CD4-positive, alpha-beta T cell treated with Interleukin-15 for 4 hours (primary cell): ENCODE measurements at regions not wholly inside any gene's neighbourhood (a gene's known extent, or its start where the extent isn't known, plus 50 kb on each side); places are given as distances from the start of the nearest gene placed in this dataset.

Experiments
- DNase-seq: peaks from one replicate; pipeline ENCODE4 v3.0.0-alpha.2; 2020; ENCODE audit warnings: low spot score

DNA sequence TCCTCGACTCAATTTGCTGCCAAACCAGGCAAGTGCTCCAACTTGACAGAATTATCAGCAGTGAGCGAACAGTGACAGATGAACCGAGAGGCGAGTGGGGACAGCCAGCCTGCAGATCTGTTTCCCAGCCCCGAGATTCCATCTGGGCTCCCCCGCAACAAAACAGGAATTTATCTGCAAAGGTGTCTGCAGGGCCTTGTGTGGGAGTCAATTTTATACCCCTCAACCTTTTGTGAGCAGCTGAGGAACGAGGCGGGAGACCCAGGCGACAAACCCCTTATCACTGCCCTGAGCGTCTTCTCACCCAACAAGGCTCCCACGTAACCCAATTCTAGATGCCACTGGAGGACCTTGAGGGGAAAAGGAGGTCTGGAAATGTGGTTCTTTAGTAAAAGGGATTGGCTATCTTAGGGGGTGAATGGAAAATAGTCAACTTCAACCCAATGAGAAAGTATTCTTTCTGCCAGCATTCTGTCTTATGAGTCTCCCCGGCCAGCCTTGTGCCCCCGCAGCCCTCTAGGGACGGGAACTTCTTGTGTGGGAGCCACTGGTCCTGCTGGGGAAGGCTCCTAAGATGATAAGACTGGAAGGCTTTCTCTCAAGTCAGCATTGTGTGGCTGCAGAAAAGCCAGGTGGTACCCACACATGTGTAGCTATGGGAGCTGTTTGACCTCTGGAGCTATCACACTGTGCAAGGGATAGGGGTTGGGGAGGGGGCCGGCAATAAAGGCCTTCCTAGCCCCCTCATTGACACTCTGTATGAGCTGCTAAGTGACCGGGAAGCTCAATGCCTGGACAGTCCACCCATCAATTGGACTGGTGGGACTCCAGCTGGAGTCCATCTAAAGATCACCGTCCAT lies 527.9 kb downstream of the SHQ1 start:
- no peak for DNase-seq

DNA sequence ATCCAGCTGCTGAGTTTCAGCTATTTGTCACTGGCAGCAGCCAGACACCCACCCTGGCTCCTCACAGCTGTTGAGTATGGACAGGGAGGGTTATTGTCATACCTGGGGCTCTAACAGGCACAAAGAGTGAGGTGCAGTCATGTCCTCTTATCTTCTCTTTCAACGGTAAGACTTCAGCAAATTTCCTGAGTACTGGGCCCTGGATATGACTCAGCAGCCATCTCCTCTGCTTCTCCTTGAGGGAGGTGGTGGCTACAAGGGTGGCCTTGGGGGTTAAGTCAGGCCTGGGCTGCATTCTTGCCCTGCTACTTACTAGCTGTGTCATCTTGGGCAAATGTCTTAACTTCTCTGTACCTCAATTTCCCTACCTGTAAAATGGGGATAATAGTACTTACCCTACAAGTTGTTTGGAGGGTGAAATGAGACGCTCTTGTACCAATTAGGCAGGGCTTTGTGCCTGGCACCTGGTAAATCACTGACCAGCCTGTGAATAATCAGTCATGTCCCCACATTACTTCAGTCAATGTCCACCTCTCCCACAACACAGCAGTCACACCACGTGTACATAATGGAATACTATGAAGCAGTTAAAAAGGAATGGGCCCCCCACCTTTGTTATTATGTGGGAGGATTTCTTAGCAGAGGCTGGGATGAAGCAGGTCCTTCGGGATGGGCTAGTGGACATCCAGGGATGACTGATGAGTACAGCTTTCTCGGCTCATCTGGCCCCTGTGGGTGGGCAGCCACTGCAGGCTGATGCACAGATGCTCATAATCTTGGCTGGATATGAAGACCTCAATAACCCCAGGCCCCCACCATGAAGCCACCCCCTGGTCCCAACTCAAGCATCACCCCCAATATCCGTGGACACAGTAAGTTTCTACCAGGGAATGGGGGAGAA lies 528.8 kb downstream of the SHQ1 start:
- no peak for DNase-seq

DNA sequence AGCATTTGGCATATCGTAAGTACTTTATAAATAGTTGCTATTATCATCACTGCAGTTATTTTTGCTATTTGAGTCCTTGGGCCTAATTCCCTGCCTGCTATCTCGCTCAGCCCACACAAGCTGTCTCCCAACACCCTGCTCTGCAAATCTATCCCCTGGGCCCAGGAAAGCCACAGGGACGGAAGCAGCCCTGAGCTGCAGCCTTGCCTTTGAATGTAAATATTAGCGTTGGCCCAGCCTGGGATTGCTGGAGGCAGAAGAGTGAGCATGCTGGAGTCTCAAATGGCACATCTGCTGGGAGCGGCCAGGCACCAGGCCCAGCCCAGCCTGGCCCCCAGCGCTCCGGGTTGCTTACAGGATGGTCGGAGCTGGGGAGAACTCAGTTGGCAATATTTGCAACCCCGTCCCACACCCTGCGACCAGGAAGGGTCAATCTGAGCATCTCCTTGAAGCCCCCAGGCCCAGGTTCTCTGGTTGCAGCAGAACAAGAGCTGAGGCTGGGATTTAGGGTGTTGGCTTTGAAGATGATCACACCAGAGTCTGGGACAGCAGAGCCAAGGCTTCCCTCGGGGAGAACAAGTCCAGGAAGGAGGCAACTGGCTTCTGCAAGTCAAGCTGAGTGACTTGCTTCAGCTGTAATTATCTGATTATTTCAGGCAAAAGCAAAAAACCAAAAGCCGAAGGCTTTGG lies 529.6 kb downstream of the SHQ1 start:
- DNase-seq, result no peak

- no peak for DNase-seq
Measured at GRCh38 chr3:72317491-72317890, 530.8 kb downstream of the SHQ1 start.

DNA sequence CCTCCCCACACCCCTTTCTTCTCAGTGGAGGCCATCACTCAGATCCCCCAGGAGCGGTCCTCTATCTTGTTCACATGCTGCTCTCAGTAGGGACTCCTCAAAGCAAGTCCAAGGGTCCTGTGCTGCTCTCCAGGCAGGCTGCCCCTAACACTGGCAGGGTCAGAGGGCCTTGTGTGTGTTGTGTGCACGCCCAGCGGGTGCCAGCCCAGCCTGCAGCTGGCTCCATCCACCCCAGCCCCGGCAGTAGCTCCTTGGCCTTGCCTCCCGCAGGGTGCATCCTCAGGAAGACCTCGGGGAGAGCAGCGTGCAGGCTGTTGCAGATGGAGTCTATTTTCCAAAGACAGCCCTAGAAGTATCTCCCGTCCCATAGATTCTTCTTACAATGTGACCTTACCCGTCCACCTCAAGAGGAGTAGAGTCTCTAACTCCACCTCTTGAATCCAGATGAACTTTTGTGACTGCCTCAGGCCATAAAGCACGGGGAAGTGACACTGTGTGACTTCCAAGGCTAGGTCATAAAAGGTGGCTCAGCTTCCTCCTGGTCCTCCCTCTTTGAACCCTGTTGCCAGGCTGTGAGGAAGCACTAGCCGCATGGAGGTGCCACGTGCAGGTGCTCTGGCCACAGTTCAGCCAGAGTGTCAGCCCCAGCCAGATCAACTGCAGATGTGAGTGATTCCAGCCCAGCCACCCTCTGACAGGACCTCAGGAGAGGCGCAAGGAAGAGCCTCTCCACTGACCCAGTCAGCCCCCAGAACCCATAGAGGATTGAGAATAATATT lies 531.6 kb downstream of the SHQ1 start:
- no peak for DNase-seq

GRCh38 chr3:72313308-72313707 lies 528.4 kb upstream of the PROK2 start:
- no peak for DNase-seq

GRCh38 chr3:72312339-72312738 lies 527.4 kb upstream of the PROK2 start:
- no peak for DNase-seq

GRCh38 chr3:72311425-72311824 lies 526.5 kb upstream of the PROK2 start:
- no peak for DNase-seq

- no peak for DNase-seq
Measured at GRCh38 chr3:72310419-72311380, 525.8 kb upstream of the PROK2 start.

DNA sequence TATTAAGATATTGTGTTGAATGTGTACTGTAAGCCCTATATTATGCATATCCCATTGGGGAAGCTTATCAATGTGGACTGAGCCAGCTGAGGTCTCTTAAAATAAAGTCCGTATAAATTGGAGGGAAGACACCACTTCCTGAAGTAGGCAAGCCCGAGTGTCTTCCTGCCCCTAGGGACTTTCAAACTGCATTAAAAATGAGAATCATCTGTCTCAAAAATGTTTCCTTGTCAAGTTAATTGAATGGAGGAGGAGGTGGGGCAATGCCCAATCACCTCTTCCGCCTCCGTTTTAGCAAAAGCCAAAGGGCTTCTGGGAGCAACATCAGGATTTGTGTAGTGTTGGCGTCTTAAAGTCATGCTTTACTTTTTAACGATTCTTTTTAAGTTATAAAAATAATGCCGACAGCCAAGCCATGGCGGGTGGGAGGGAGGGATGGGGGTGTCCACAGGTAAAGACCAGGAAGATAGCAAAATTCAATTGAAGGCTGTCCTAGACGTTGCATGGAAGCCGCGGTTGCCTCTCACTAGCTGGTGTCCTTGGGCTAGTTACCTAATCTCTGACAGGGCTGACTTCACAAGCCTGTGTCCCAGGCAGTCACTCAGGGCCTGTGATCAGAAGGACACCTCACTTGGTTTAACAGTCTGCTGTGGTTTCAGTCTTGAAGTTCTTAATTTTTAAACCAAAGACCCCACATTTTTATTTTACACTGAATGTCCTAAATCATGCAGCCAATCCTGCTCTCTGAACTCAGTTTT lies 524.9 kb upstream of the PROK2 start:
- DNase-seq, result no peak

DNA sequence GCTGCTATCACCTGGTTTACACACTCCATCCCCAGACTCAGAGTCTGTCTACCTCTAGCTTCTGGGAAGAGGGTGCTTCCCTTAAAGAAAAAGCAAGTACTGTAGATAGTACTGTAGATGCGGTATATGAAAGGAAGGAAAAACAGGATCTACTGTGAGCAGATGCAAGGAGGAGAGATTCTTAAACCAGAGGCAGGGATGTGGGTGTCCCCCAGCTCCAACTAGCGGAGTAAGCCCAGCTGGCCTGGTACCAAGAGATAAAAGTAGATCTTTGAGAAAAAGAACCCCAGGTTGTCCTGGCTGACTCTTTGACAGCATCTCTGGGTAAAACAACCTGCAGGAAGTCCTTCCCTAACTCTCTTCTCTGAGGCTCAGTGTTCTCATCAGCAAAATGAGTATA lies 523.7 kb upstream of the PROK2 start:
- no peak for DNase-seq

GRCh38 chr3:72307438-72308115 lies 522.6 kb upstream of the PROK2 start:
- no peak for DNase-seq

- DNase-seq, result no peak
Measured at GRCh38 chr3:72306800-72307341, 521.9 kb upstream of the PROK2 start.

DNA sequence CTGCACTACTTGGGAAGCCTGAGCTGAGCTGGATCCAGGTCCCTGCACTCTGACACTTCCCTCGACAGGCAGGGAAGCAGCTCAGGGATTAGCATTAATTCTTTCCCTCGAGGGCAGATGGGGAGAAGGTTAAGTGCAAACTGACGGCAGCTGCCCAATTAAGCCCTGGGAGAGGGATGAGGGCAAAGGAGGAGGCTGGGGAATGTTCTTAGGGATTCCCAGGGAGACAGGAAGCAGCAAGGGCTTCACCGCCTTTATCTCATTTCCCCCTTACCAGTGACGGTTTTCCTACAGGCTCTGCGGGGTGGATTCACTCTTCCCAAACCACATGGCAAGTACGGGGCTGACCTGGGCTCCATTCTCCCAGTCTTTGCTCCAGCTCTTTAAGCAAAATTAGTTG lies 519.0 kb upstream of the PROK2 start:
- DNase-seq, result no peak

- DNase-seq, result no peak
Measured at GRCh38 chr3:72301779-72302178, 516.8 kb upstream of the PROK2 start.

- DNase-seq, result no peak
Measured at GRCh38 chr3:72300621-72301020, 515.7 kb upstream of the PROK2 start.

- DNase-seq, result no peak
Measured at GRCh38 chr3:72299823-72300222, 514.9 kb upstream of the PROK2 start.

GRCh38 chr3:72299321-72299802 lies 514.4 kb upstream of the PROK2 start:
- no peak for DNase-seq
